Lung (tissue), 11 donors: ENCODE measurements at regions not wholly inside any gene's neighbourhood (a gene's known extent, or its start where the extent isn't known, plus 50 kb on each side); places are given as distances from the start of the nearest gene placed in this dataset.

Experiments used
- ATAC-seq: fragments of 200-7000 bp; cut with Tn5 transposase; one replicate; pipeline ENCODE4 v1.9.1; 2020; ENCODE audit warnings: moderate number of reproducible peaks; ENCODE audit not compliant: insufficient read depth, low FRiP score
- DNase-seq, 3 donors: peaks; one replicate each; pipeline ENCODE4 v3.0.0-alpha.2; 2013 to 2017
- H3K27ac ChIP-seq, 2 donors: one replicate each; pipeline ENCODE4 v1.5.1; 2013; ENCODE audit warnings: mild to moderate bottlenecking in 2 of 2, moderate library complexity in 2 of 2, control low read depth in 1 of 2, inconsistent platforms in 1 of 2, low read depth in 1 of 2, low read length in 1 of 2
- H3K27me3 ChIP-seq, 3 donors: one replicate each; pipeline ENCODE4 v1.5.1; 2013; ENCODE audit warnings: low read length in 2 of 3; ENCODE audit not compliant: control insufficient read depth in 3 of 3, insufficient read depth in 3 of 3
- H3K36me3 ChIP-seq, 4 donors: one replicate each; pipeline ENCODE4 v1.5.1; 2013; ENCODE audit warnings: low read length in 4 of 4, mild to moderate bottlenecking in 1 of 4, moderate library complexity in 1 of 4; ENCODE audit not compliant: control insufficient read depth in 4 of 4, insufficient read depth in 4 of 4
- H3K4me1 ChIP-seq, 5 donors: one replicate each; pipeline ENCODE4 v1.5.1; 2013; ENCODE audit warnings: low read length in 5 of 5, mild to moderate bottlenecking in 2 of 5, moderate library complexity in 1 of 5; ENCODE audit not compliant: control insufficient read depth in 5 of 5, insufficient read depth in 5 of 5
- H3K4me3 ChIP-seq: one replicate; pipeline ENCODE4 v1.5.1; 2013; ENCODE audit warnings: mild to moderate bottlenecking, control low read depth, moderate library complexity
- H3K9ac ChIP-seq, 2 donors: one replicate each; pipeline ENCODE4 v1.5.1; 2013; ENCODE audit warnings: low read length in 2 of 2, control low read depth in 1 of 2; ENCODE audit not compliant: insufficient read depth in 1 of 2
- H3K9me3 ChIP-seq, 4 donors: one replicate each; pipeline ENCODE4 v1.5.1; 2013; ENCODE audit warnings: low read length in 3 of 4, mild to moderate bottlenecking in 1 of 4, moderate library complexity in 1 of 4; ENCODE audit not compliant: control insufficient read depth in 4 of 4, insufficient read depth in 3 of 4
- CTCF ChIP-seq: IDR thresholded peaks from 2 replicates; pipeline ENCODE4 v1.5.1; 2012; ENCODE audit warnings: mild to moderate bottlenecking; ENCODE audit errors: control extremely low read depth, extremely low read depth
- WGBS, 2 donors: extraction: QIAGEN DNeasy Blood & Tissue Kit; methylation state at CpG; one replicate each; pipeline ENCODE4 v1.1.7; 2013; 5-methylcytosine and 5-hydroxymethylcytosine counted together
- donor health status: control.
- donor health status: control.
- donor health status: Bipolar disorder and iron deficiency.
- donor health status: healthy.
- donor health status: DM: yes; HTN: yes; CAD: no.

DNA sequence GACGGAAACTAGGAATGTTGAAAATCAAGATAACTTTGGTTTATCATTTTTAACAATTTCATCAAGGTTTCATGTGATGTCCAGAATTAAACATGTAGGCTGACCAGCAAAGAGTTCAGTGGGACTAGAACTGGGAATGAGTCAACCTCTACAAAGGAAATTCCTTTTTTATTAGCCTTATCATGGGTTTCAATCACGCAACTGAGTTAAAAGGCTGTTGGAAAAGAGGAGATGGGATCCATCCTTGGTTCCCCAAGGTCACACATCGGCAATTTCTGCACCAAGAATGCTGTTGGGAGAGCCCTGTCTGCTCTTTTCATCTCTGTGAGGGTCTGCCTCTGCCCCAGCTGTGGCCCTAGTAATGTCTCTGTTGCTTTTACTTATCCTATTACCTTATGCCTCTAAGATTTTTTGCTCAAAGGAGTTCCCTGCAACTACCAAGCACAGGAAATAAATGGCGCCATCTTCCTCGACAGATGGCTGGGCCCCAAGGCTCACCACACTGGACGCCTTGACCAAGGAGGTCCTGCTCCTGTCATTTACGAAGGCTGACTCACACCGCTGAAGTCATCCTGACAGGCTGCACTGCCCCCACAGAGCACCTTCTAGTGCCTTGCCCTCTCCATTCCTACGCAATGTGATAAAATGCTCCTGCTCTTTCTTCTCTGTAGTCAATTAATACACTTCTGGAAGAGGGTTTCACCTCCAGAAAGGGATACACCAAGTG, 367.4 kb downstream of the GXYLT1 start:
- Histone ChIP-seq H3K27ac (no peak overlapping the region), H3K27me3 (no peaks in the 10 kb centered on the region), H3K4me1 (peaks cover 0 to 1% (median 0%) of the 10 kb centered on the region in 5 donors), H3K9ac (no peak overlapping the region), H3K4me3 (no peak overlapping the region), H3K9me3 (no peaks in the 10 kb centered on the region), H3K36me3 (no peaks in the 10 kb centered on the region)
- ATAC-seq: no peak
- TF ChIP-seq CTCF: no peak
- 83 to 91% methylated on average over 9 of the region's 9 CpGs for WGBS, 2 donors
- no peak for DNase-seq

DNA sequence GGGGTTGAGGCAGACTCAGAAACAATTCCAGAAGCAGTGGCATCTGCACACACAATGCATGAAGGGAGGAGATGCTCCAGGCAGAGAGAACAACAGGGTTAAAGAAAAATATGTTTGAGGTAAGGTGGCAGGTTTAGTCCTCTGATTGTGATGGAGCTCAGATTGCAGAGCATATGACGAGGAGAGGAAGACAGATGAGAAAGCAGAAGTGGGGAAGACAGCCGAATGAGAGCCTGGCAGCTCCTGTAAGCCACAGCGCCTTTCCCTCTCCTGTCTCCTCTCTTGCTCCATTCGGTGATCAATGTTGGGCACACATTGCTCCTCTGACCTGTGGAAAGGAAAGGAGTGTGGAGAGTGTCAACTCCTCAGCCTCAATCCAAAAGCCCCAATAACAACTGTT, 372.2 kb downstream of the GXYLT1 start:
- H3K27me3 ChIP-seq: no peaks in the 10 kb centered on the region
- no peaks in the 10 kb centered on the region for H3K36me3 ChIP-seq
- H3K9ac ChIP-seq: no peak overlapping the region
- H3K9me3 ChIP-seq: peaks cover 0 to 7% (median 0%) of the 10 kb centered on the region in 4 donors
- H3K4me3 ChIP-seq: no peak overlapping the region
- WGBS, 2 donors: 68 to 76% methylated on average over 4 of the region's 4 CpGs
- TF ChIP-seq CTCF: no peak
- H3K4me1 ChIP-seq: no peaks in the 10 kb centered on the region
- H3K27ac ChIP-seq: no peak overlapping the region
- ATAC-seq (no peak), DNase-seq (no peak)

DNA sequence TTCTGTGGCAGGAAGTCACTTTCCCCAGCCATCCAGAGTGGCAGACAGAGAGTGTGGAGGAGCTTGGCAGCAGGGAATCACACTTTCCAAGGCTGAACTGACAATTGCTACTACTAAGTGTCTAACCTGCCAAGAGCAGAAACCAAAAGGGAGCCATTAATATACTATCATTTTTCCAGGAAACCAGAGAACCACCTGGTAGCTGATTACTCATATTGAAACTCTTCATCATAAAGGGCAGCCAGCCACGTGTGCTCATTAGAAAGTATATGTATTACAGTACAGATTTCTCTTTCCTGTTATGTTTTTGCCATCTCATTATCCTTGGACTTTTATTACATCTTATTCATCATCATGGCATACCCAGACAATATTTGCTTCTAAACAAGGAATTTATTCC, 374.9 kb downstream of the GXYLT1 start:
- ATAC-seq: no peak
- H3K27me3 ChIP-seq: no peaks in the 10 kb centered on the region
- DNase-seq: no peak
- no peak overlapping the region for H3K4me3 ChIP-seq
- no peaks in the 10 kb centered on the region for H3K36me3 ChIP-seq
- no peak overlapping the region for H3K9ac ChIP-seq
- 69 to 88% methylated on average over 1 of the region's 1 CpG for WGBS, 2 donors
- no peak overlapping the region for H3K27ac ChIP-seq
- no peaks in the 10 kb centered on the region for H3K4me1 ChIP-seq
- no peak for TF ChIP-seq CTCF
- peaks cover 0 to 7% (median 0%) of the 10 kb centered on the region in 4 donors for H3K9me3 ChIP-seq

GRCh38 chr12:41768456-41768855, 376.2 kb downstream of the GXYLT1 start:
- no peak overlapping the region for H3K27ac ChIP-seq
- no peak for ATAC-seq
- no peaks in the 10 kb centered on the region for H3K4me1 ChIP-seq
- no peak for TF ChIP-seq CTCF
- H3K4me3 ChIP-seq: no peak overlapping the region
- no peaks in the 10 kb centered on the region for H3K36me3 ChIP-seq
- no peak for DNase-seq
- 92 to 94% methylated on average over 7 of the region's 7 CpGs for WGBS, 2 donors
- H3K27me3 ChIP-seq: no peaks in the 10 kb centered on the region
- H3K9ac ChIP-seq: no peak overlapping the region
- H3K9me3 ChIP-seq: peaks cover 0 to 7% (median 0%) of the 10 kb centered on the region in 4 donors
